SK-N-SH treated with all-trans-retinoic acid at 6 μM for 48 hours (cell line): ENCODE measurements at regions not wholly inside any gene's neighbourhood (a gene's known extent, or its start where the extent isn't known, plus 50 kb on each side); places are given as distances from the start of the nearest gene placed in this dataset.
A peak's percentile ranks its signal among the peaks of the same experiment; 100 is the strongest.

Experiments used
- ATAC-seq: fragments of 200-7000 bp; cut with Tn5 transposase; 3 replicates; pipeline ENCODE4 v1.9.1; 2020; ENCODE audit warnings: mild to moderate bottlenecking, moderate library complexity
- ARNTL ChIP-seq: fragments of 450-650 bp; formaldehyde crosslinking; IDR thresholded peaks from 2 replicates; pipeline ENCODE4 v1.5.0; 2020; ENCODE audit warnings: low read depth, mild to moderate bottlenecking, moderate library complexity, borderline replicate concordance
- CSDC2 ChIP-seq: fragments of 250-450 bp; sonication (Bioruptor Pico); IDR thresholded peaks from 2 replicates; pipeline ENCODE4 v1.5.0; 2020; ENCODE audit warnings: mild to moderate bottlenecking, moderate library complexity
- ESRRG ChIP-seq: fragments of 250-450 bp; sonication (Bioruptor Pico); IDR thresholded peaks from 2 replicates; pipeline ENCODE4 v1.6.1; 2021; ENCODE audit warnings: mild to moderate bottlenecking
- GLIS3 ChIP-seq: fragments of 250-450 bp; sonication (Bioruptor Pico); IDR thresholded peaks from 2 replicates; pipeline ENCODE4 v1.5.0; 2020; ENCODE audit warnings: mild to moderate bottlenecking, moderate library complexity
- ISL1 ChIP-seq: fragments of 250-450 bp; sonication (Bioruptor Pico); IDR thresholded peaks from 2 replicates; pipeline ENCODE4 v2.1.2; 2022; ENCODE audit warnings: mild to moderate bottlenecking, moderate library complexity
- OSR1 ChIP-seq: fragments of 250-450 bp; sonication (Bioruptor Pico); IDR thresholded peaks from 2 replicates; pipeline ENCODE4 v1.8.0; 2022; ENCODE audit warnings: moderate library complexity, mild to moderate bottlenecking, inconsistent platforms
- PPARA ChIP-seq: fragments of 250-450 bp; sonication (Bioruptor Pico); IDR thresholded peaks from 2 replicates; pipeline ENCODE4 v1.5.0; 2020; ENCODE audit warnings: mild to moderate bottlenecking, borderline replicate concordance
- RARB ChIP-seq: fragments of 250-450 bp; sonication (Bioruptor Pico); IDR thresholded peaks from 2 replicates; pipeline ENCODE4 v1.8.0; 2021; ENCODE audit warnings: mild to moderate bottlenecking, moderate library complexity
- SNAI2 ChIP-seq: fragments of 250-450 bp; sonication (Bioruptor Pico); IDR thresholded peaks from 2 replicates; pipeline ENCODE4 v1.5.0; 2020; ENCODE audit warnings: mild to moderate bottlenecking, moderate library complexity
- TCF4 ChIP-seq: fragments of 250-450 bp; sonication (Bioruptor Pico); IDR thresholded peaks from 2 replicates; pipeline ENCODE4 v1.8.0; 2021; ENCODE audit warnings: mild to moderate bottlenecking, moderate library complexity, borderline replicate concordance
- TOX ChIP-seq: fragments of 250-450 bp; sonication (Bioruptor Pico); IDR thresholded peaks from 2 replicates; pipeline ENCODE4 v1.8.0; 2021; ENCODE audit warnings: mild to moderate bottlenecking, moderate library complexity, borderline replicate concordance
- ZC3H10 ChIP-seq: fragments of 250-450 bp; sonication (Bioruptor Pico); IDR thresholded peaks from 2 replicates; pipeline ENCODE4 v1.5.1; 2021; ENCODE audit warnings: mild to moderate bottlenecking, moderate library complexity
- ZFP30 ChIP-seq: fragments of 450-650 bp; formaldehyde crosslinking; IDR thresholded peaks from 2 replicates; pipeline ENCODE4 v1.5.0; 2022; ENCODE audit warnings: mild to moderate bottlenecking, moderate library complexity
- ZNF565 ChIP-seq: fragments of 450-650 bp; formaldehyde crosslinking; conservative IDR thresholded peaks from 2 replicates; pipeline ENCODE4 v1.5.0; 2020; ENCODE audit warnings: low read depth, mild to moderate bottlenecking, moderate library complexity
- ZNF70 ChIP-seq: fragments of 450-650 bp; formaldehyde crosslinking; IDR thresholded peaks from 2 replicates; pipeline ENCODE4 v1.5.0; 2020; ENCODE audit warnings: mild to moderate bottlenecking, moderate library complexity
- ZNF8 ChIP-seq: fragments of 450-650 bp; formaldehyde crosslinking; IDR thresholded peaks from 2 replicates; pipeline ENCODE4 v1.5.0; 2020; ENCODE audit warnings: mild to moderate bottlenecking, moderate library complexity
- TF ChIP-seq, protein P1 (sequence below): fragments of 250-450 bp; sonication (Bioruptor Pico); IDR thresholded peaks from 2 replicates; pipeline ENCODE4 v1.8.0; 2021; ENCODE audit warnings: low read depth, mild to moderate bottlenecking, moderate library complexity, borderline replicate concordance
- TF ChIP-seq, protein P2 (sequence below): fragments of 250-450 bp; sonication (Bioruptor Pico); IDR thresholded peaks from 2 replicates; pipeline ENCODE4 v1.5.1; 2020; ENCODE audit warnings: low read depth, mild to moderate bottlenecking, moderate library complexity
- TF ChIP-seq, protein P3 (sequence below): fragments of 250-450 bp; sonication (Bioruptor Pico); IDR thresholded peaks from 2 replicates; pipeline ENCODE4 v1.5.1; 2021; ENCODE audit warnings: mild to moderate bottlenecking, moderate library complexity
- TF ChIP-seq, protein P4 (sequence below): fragments of 250-450 bp; sonication (Bioruptor Pico); IDR thresholded peaks from 2 replicates; pipeline ENCODE4 v1.5.0; 2020; ENCODE audit warnings: mild to moderate bottlenecking, moderate library complexity

DNA sequence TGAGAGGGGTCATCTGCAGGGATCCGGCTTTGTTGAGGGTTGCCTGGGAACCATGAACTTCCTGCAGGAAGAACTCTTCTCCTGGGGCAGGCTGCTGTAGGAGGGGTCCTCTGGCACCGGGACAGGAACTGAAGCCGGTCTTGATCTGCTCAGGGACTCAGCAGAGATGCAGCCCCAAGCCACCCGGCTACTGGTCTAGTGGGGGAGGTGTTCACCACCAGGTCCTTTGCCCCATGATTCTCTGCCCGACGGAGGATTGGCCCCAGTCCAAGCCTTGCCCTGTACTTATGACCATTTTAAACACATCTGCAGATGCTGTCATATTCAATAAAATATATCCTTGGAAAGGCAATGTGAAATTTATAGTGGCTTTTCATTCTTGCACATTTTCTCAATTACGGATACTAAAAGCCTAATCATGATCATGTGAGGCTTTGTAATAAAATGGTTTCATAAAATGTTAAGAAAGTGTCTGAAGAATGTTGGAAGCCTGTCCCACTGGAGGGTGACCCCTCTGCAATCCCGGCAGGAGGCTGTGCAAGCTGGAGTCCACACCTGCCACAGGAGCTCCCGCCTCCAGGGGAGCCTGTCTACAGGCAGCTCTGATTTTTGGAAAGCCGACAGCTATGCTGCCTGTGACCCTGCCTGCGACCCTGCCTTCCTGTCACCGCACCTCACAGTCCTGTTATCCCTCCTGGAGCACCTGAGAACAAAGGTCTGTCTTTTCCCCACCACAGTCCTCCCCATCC is 98.8 kb upstream of the TAF1B start:
- TF ChIP-seq ESRRG (CRISPR knock-in tag) (no peak), ISL1 (0 out of 2 replicates have a peak, but pooled peaks have one; percentile 19)
- TF ChIP-seq, all 23 proteins: peak for 1
- ATAC-seq = peak; percentile 80

DNA sequence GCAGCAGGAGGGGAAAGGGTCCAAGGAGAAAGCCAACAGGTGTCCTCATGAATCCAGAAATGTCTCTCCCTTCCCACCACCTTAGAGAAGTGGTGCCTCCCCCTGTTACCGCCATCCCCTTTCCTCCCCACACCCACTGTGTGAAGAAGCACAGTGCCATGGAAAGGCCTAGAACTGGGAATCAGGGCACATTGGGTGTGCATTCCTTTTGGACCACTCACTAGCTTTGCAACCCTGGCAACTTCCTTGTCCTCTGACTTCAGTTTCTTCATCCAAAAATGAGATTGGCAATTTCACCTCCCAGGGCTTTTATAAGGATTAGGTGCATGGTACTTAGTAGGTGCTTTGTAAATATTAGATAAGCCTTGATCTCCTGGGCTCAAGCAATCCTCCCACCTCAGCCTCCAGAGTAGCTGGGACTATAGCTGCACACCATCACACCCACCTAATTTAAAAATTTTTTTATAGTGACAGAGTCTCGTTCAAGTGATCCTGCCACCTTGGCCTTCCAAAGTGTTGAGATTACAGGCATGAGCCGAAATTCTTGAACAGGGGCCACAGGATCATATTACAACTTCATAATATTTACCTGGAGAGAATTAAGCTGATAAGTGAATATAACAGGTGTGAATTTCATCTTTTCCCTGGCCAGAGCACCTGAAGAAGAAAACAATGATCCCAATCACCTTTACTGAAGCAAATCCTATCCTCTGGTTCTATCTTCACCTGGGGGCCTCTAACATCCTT is 97.9 kb upstream of the TAF1B start:
- TF ChIP-seq, protein P1, sequence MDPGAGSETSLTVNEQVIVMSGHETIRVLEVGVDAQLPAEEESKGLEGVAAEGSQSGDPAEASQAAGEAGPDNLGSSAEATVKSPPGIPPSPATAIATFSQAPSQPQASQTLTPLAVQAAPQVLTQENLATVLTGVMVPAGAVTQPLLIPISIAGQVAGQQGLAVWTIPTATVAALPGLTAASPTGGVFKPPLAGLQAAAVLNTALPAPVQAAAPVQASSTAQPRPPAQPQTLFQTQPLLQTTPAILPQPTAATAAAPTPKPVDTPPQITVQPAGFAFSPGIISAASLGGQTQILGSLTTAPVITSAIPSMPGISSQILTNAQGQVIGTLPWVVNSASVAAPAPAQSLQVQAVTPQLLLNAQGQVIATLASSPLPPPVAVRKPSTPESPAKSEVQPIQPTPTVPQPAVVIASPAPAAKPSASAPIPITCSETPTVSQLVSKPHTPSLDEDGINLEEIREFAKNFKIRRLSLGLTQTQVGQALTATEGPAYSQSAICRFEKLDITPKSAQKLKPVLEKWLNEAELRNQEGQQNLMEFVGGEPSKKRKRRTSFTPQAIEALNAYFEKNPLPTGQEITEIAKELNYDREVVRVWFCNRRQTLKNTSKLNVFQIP (CRISPR knock-in tag) = no peak
- TF ChIP-seq OSR1 = no peak
- TF ChIP-seq TOX (CRISPR knock-in tag) = no peak
- no peak for TF ChIP-seq ZC3H10 (CRISPR knock-in tag)
- no peak for TF ChIP-seq ESRRG (CRISPR knock-in tag)
- TF ChIP-seq, protein P2, sequence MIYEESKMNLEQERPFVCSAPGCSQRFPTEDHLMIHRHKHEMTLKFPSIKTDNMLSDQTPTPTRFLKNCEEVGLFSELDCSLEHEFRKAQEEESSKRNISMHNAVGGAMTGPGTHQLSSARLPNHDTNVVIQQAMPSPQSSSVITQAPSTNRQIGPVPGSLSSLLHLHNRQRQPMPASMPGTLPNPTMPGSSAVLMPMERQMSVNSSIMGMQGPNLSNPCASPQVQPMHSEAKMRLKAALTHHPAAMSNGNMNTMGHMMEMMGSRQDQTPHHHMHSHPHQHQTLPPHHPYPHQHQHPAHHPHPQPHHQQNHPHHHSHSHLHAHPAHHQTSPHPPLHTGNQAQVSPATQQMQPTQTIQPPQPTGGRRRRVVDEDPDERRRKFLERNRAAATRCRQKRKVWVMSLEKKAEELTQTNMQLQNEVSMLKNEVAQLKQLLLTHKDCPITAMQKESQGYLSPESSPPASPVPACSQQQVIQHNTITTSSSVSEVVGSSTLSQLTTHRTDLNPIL = no peak
- TF ChIP-seq ZNF8 (CRISPR knock-in tag) = no peak
- TF ChIP-seq GLIS3 (CRISPR knock-in tag) = no peak
- TF ChIP-seq, protein P3, sequence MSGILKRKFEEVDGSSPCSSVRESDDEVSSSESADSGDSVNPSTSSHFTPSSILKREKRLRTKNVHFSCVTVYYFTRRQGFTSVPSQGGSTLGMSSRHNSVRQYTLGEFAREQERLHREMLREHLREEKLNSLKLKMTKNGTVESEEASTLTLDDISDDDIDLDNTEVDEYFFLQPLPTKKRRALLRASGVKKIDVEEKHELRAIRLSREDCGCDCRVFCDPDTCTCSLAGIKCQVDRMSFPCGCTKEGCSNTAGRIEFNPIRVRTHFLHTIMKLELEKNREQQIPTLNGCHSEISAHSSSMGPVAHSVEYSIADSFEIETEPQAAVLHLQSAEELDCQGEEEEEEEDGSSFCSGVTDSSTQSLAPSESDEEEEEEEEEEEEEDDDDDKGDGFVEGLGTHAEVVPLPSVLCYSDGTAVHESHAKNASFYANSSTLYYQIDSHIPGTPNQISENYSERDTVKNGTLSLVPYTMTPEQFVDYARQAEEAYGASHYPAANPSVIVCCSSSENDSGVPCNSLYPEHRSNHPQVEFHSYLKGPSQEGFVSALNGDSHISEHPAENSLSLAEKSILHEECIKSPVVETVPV (CRISPR knock-in tag) = no peak
- TF ChIP-seq TCF4 = no peak
- no peak for TF ChIP-seq ZNF565 (CRISPR knock-in tag)
- no peak for TF ChIP-seq RARB (CRISPR knock-in tag)
- peak; percentile 6; the same call in 1 of the 3 replicates for ATAC-seq

DNA sequence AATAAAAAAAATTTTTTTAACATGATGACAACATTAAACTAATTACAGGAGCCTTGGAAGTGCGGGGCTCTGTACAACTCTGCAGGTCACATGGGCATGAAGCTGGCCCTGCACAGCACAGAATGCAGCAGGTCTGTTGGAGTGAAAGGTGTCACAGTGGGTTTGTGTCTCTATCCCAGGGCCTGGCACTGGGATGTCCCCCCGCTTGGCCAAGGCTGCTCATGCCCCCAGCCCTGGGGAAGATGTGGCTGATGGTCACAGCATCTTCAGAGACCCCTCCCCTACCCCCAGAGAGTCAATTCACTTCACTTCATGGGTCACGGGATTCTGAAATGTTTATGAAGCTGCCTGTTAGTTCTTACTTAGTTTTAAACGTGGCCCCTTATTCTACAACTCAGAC is 95.9 kb upstream of the TAF1B start:
- no peak for ATAC-seq
- TF ChIP-seq ZC3H10 (CRISPR knock-in tag) (no peak), RARB (CRISPR knock-in tag) (no peak), ZNF70 (CRISPR knock-in tag) (no peak), ARNTL (CRISPR knock-in tag) (no peak), TCF4 (no peak), ISL1 (no peak), ESRRG (CRISPR knock-in tag) (no peak), GLIS3 (CRISPR knock-in tag) (no peak), SNAI2 (no peak)
- TF ChIP-seq, protein P4, sequence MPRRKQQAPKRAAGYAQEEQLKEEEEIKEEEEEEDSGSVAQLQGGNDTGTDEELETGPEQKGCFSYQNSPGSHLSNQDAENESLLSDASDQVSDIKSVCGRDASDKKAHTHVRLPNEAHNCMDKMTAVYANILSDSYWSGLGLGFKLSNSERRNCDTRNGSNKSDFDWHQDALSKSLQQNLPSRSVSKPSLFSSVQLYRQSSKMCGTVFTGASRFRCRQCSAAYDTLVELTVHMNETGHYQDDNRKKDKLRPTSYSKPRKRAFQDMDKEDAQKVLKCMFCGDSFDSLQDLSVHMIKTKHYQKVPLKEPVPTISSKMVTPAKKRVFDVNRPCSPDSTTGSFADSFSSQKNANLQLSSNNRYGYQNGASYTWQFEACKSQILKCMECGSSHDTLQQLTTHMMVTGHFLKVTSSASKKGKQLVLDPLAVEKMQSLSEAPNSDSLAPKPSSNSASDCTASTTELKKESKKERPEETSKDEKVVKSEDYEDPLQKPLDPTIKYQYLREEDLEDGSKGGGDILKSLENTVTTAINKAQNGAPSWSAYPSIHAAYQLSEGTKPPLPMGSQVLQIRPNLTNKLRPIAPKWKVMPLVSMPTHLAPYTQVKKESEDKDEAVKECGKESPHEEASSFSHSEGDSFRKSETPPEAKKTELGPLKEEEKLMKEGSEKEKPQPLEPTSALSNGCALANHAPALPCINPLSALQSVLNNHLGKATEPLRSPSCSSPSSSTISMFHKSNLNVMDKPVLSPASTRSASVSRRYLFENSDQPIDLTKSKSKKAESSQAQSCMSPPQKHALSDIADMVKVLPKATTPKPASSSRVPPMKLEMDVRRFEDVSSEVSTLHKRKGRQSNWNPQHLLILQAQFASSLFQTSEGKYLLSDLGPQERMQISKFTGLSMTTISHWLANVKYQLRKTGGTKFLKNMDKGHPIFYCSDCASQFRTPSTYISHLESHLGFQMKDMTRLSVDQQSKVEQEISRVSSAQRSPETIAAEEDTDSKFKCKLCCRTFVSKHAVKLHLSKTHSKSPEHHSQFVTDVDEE (CRISPR knock-in tag) = no peak
- TF ChIP-seq, protein P3 (CRISPR knock-in tag) = no peak

DNA sequence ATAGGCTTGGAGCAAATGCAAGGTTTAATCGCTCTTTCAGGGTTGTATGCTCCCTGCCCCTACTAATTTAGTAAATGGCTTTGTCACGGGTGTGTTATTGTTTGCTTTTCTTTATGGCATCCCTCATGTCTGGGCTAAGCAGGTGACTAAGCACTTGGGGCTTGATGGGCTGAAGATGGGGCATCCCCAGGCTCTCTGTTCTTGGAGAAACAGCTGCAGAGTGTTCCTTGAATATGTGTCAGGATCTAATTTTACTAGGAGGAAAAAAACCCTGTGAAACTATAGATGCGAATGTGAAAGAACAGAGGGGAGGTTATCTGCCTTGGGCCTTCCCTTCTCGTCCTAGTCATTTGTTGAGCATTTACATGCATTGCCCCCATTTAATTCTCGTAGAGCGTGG is 94.7 kb upstream of the TAF1B start:
- ATAC-seq = no peak
- TF ChIP-seq, protein P3 (CRISPR knock-in tag) = no peak
- TF ChIP-seq ZNF8 (CRISPR knock-in tag) (no peak), SNAI2 (no peak), CSDC2 (CRISPR knock-in tag) (no peak), PPARA (CRISPR knock-in tag) (no peak), ZNF565 (CRISPR knock-in tag) (no peak), ZFP30 (CRISPR knock-in tag) (no peak), RARB (CRISPR knock-in tag) (no peak)
- TF ChIP-seq, protein P2 = no peak
- TF ChIP-seq, protein P1 (CRISPR knock-in tag) = no peak
